HG03039 (cell line): ENCODE measurements at regions not wholly inside any gene's neighbourhood (a gene's known extent, or its start where the extent isn't known, plus 50 kb on each side); places are given as distances from the start of the nearest gene placed in this dataset.
"Not testable (repeated sequence)": the region's sequence is repeated elsewhere in the genome, so short reads cannot be mapped to it uniquely, and the experiment has no call there.

Experiments used
- ATAC-seq: cut with Tn5 transposase; IDR thresholded peaks from one replicate; pipeline ENCODE4 v1.9.1; 2021; ENCODE audit warnings: mild to moderate bottlenecking, moderate library complexity; ENCODE audit not compliant: unreplicated experiment

DNA sequence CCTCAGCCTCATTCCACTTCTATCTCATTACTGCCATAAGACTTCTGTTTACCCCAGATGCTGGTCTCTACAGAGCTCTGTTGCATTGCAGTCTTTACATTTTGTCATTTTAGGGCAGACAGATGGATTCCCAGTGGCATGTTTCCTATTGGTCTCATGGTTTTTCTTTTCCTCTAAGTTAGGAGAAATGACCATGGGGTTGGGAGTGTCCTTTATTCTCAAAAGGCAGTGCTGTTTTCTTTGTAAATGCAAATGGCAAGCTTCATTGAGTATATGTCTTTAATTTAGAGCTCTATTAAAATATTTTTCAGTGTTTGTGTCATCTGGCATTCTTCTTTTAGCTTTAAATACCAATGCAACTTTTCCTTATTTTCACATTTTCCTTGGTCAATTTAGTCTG, 57.0 kb downstream of the MSTN start:
- ATAC-seq = no peak

DNA sequence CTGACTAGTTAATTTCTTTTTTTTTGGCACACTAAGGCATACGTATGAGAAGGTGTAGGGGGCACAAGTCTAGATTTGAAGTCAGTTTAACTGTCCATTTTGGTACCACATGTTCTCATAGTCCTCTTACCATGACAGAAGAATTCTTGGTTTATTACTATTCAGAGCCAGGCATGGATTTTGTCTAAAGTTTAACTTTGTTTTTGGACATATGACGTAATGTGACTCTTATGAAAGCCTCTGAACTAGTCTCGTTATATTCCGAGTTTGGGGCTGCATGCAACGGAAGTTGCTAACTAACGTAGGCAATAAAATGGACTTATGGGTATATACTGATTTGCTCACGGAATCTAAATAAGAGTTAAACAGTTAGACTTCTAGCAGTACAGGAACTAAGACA, 62.9 kb downstream of the MSTN start:
- ATAC-seq = no peak

DNA sequence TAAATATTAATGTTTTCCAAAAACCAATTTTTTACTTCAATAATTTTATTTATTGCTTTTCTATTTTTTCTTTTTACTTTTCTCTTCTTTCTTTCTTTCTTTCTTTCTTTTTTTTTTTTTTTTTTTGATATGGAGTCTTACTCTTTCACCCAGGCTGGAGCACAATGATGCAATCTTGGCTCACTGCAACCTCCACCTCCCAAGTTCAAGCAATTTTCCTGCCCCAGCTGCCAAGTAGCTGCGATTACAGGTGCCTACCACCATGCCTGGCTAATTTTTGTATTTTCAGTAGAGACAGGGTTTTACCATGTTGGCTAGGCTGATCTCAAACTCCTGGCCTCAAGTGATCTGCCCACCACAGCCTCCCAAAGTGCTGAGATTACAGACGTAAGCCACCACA, 63.9 kb downstream of the MSTN start:
- not testable (repeated sequence) for ATAC-seq

DNA sequence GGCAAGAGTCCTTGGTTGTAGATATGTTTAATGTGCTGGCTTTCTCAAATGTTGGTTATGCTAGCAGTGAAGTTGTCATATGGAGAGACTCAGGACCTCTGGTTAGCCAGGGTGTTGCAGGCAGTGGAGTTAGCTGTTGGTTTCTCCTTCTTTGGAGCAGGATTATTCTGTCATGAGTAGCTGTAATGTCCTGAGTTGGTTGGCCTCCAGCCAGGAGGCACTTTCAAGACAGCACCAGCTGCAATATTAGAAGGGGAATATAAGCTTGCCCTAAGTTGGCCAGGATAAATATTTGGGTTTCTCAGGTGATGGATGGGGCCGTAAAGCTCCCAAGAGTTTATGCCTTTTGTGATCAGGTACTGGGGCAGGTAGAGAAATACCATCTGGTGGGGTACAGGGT, 65.5 kb downstream of the MSTN start:
- no peak for ATAC-seq

DNA sequence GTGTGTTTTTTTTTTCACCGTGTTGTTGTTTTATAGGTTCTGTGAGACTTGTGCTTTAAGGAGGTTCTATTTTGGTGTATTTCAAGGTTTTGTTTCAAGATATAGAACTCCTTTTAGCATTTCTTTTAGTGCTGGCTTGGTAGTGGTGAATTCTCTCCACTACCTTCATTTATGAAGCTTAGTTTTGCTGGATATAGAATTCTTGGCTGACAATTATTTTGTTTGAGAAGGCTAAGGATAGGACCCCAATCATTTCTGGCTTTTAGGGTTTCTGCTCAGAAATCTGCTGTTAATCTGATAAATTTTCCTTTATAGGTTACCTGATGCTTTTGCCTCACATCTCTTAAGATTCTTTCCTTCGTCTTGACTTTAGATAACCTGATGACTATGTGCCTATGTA, 66.8 kb downstream of the MSTN start:
- no peak for ATAC-seq

DNA sequence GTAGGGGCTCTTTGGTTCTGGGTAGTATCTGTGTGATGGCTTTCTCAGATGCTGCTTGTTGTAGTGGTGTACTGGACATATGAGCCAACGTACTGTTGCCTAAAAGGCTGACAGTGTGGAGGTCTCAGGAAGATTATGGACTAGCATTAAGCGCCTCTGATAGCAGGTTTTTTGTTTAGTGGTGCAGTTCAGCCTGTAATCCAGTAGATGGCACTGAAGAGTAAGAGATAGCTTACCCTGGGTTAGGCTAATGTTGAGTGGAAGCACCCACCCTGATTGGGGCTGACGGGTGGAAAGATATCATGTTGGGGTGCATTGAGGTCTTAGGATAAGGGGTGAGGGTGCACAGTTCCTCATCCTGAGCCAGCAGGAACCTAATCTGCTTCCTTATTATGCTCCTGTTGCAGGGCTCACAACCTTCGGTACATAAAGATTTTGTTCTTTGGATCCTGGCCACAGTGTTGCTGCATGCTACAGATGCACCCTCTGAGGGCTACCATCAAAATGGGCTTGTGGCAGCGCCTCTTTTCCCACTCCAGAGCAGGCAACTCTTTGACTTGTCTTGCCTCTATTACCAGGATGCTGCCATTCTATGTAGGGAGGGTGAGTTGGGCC, 79.6 kb downstream of the MSTN start:
- no peak for ATAC-seq

DNA sequence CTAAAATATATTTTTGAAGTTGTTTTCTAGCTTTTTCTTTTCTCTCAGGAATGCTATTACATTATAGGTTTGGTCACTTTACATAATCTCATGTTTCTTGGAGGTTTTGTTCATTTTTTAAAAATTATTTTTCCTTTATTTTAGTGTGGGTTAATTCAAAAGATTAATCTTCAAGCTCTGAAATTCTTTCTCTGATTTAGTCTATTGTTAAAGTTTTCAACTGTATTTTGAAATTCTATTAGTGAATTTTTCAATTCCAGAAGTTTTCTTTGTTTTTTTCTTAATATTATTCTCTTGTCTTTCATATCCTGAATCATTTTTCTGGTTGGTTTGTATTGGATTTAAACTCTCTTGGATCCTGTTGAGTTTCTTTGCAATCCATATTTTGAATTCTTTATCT, 80.4 kb downstream of the MSTN start:
- ATAC-seq = no peak

DNA sequence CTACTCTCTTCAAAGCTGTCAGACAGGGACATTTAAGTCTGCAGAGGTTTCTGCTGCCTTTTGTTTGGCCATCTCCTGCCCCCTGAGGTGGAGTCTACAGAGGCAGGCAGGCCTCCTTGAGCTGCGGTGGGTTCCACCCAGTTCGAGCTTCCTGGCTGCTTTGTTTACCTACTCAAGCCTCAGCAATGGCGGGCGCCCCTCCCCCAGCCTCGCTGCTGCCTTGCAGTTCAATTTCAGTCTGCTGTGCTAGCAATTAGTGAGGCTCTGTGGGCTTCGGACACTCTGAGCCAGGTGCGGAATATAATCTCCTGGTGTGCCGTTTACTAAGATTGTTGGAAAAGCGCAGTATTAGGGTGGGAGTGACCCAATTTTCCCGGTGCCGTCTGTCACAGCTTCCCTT, 86.0 kb downstream of the MSTN start:
- ATAC-seq = not testable (repeated sequence)

DNA sequence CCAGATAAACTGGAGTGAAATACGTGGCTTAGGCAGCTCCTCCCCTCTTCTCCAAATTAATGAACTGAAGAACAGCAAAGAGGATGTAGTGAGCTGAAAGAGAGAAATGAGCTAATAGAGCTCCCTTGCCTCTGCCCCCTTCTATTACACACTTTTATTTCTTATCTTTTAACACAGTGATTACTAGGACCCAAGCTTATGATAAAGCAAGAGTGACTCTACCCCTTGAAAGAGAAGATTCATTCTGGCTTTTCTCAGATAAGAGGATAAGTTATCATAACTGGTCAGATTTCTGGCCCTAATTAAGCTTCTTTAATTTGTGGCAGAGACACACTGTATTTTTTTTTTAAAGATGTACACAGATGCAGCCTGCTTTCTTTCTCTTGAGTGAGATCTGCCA, 102.2 kb downstream of the MSTN start:
- ATAC-seq = no peak

DNA sequence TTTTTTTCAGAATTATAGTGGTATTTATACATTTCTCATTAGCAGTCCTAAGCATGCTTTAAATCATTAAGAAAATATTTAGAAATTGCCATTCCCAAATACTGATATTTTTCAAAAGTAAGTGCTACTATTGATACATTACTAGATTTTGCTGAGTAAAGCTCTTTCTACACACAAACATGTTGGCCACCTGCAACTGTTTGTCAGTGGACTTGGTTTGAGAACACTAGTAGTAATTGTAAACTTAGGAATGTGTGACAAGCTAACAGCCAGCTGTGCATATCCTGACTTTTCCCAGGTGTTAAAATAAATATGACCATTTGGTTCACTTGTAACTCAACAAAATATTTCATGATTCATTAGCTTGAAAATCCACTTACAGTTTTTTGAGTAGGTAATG, 103.1 kb downstream of the MSTN start:
- ATAC-seq = no peak

DNA sequence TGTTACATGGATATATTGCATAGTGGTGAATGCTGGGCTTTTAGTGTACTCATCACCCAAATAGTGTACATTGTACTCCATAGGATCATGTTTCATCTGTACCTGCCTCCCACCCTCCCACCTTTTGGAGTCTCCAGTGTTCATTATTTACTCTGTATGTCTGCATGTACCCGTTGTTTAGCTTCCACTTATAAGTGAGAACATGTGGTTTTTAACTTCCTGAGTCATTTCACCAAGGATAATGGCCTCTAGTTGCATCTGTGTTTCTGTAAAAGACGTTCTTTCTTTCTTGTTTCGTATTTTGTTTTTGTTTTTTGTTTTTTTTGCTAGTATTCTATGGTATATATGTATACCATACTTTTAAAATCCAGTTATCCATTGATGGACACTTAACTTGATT, 107.5 kb downstream of the MSTN start:
- ATAC-seq = no peak

DNA sequence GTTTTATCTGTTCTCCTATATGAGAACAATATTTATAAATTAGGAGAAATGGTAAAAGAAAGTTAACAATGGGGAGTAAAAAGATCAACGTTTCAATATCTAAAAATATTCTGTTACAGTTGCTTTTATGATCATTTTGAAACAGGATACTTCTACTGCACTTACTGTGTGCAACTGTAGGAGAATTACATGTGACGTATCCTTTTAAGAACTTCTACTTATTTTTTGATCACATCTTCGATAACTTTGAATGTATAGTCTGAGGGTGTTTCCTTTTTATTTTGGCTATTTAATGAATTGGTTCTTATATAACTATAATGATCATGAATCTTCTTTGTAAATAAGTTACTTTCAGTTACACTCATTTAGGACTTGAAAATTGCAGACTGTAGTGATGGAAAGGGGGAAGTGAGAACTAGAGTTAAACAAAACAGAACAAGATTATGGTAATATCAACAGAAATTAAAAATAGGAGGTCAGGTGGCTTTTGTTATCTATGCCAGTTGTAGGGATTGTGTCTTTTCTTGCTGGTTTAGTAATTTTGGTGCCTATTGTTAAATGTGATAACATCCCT, 109.9 kb downstream of the MSTN start:
- peak; percentile 89 for ATAC-seq

DNA sequence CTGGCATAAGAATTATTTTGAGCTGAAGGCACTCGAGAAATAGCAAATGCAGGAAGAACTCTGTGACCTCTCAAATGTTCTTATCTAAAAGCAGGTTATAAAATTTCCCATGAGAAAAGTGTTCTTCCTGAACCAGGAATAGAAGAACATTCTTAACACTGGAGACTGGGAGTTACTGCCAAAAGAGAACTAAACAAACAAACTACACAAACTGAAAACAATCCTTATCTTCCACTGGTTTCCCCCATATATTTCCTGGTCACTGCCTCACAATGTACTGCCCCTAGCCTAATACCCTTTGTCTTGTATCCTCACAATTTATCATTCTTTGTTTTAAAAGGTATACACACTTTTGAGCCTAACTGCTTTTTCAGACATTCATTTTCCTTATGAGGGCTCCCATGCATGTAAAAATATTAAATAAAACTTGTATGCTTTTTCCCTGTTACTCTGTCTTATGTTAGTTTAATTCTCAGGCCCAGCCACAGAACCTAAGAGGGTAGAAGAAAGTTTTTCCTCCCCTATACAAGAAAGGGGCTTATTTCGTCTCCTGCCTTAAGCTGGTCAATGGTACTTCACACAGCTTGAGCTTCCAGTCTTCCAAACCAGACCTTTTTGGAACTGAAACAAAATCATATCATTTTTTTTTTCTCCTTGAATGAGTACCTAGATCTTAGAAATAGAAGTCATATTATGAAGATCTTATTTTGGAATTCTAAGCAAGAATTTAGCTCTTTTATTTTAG, 110.6 kb downstream of the MSTN start:
- peak; percentile 42 for ATAC-seq

DNA sequence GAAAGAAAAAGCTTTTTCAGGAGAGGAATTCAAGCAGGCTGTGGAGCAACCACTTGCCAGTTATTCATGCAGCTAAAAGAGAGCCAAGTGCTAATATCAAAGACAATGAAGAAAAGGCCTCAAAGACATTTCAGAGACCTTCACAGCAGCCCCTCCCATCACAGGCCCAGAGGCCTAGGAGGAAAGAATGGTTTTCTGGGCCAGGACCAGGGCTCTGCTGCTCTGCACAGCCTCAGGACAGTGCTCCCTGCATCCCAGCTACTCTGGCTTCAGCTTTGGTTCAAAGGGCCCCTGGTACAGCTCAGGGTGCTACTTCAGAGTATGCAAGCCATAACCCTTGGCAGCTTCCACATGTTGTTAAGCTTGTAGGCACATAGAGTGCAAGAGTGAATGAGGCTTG, 119.5 kb downstream of the MSTN start:
- no peak for ATAC-seq

DNA sequence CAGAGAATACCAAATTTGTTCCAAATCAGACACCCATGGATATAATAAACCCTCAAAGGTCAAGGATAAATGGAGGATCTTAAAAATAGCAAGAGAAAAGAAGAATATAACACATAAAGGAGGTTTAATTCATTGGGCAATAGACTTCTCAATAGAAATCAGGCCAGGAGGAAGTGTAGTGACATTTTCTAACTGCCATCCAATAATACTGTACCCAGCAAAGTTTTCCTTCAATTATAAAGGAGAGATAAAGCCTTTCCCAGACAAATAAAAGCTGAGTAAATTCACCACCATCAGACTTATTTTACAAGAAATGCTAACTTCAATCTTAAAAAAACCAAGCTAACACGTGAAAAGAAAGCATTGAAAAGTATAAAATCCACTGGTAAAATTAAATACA, 121.6 kb downstream of the MSTN start:
- no peak for ATAC-seq

DNA sequence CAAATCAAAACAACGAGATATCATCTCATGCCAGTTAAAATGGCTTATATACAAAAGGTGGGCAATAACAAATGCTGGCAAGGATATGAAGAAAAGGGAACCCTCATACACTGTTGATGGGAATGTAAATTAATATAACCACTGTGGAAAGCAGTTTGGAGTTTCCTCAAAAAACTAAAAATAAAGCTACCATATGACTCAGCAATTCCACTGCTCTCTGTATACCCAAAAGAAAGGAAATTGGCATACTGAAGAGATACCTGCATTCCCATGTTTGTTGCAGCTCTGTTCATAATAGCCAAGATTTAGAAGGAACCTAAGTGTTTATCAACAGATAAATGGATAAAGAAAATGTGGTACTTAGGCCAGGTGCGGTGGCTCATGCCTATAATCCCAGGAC, 124.8 kb downstream of the MSTN start:
- ATAC-seq = no peak

DNA sequence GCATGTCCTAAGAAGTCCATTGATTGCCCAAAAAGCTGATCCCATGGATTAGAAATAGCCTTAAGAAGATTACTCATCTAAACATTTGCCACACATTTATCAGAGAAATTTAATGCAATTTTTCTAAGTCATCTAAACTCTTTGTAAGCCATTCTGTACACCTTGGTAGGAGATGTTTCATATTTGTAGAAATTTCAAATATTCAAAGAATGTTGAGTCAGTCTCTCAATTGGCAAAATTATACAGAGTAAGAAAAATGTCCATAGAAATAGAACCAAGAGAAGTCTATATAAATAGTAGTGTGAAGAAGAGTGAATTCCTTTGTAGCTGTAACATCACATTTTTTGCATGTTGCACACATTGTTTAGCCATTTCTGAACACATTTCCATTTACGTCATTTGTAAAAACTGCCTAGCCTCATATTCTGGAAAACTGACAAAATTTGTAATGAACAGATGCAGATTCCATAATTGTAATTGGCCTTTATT, 128.6 kb downstream of the MSTN start:
- no peak for ATAC-seq

DNA sequence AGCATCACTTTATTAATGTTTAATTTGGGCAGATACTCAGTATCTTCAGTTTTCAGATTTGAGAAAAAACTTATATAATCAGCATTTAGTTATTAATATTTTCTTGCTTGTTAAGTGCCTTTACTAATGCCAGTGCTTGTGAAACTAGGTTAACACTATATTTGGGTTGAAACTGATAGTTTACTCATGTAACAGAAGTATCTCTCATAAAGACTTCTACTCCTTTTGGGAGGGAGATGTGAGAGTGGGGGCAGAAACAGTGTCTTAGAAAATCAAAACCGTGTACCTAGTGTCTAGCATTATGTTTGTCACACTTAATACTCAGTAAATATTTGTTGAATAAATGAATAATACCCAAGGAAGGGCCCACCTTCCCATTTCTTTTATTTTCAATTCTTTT, 129.5 kb downstream of the MSTN start:
- no peak for ATAC-seq

DNA sequence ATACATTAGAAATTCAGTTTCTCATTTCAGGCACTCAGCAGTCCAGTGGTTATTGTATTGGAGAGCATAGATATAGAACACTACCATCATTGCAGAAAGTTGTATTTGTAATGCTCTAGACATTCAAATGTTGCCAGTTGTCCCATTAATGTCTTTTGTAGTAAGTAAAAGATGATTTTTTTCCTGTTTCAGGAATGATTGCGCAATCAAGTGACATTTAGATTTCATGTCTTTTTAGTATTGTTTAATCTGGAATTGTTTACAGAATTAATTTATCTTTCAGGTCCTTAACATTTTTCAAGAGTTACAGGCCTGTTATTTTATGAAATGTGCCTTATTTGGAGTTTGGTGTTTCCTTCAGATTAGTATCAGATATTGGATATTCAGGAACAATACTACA, 134.7 kb downstream of the MSTN start:
- no peak for ATAC-seq
